ENCODE measurements at regions not wholly inside any gene's neighbourhood (a gene's known extent, or its start where the extent isn't known, plus 50 kb on each side); places are given as distances from the start of the nearest gene placed in this dataset.

- TF ChIP-seq, protein P1, sequence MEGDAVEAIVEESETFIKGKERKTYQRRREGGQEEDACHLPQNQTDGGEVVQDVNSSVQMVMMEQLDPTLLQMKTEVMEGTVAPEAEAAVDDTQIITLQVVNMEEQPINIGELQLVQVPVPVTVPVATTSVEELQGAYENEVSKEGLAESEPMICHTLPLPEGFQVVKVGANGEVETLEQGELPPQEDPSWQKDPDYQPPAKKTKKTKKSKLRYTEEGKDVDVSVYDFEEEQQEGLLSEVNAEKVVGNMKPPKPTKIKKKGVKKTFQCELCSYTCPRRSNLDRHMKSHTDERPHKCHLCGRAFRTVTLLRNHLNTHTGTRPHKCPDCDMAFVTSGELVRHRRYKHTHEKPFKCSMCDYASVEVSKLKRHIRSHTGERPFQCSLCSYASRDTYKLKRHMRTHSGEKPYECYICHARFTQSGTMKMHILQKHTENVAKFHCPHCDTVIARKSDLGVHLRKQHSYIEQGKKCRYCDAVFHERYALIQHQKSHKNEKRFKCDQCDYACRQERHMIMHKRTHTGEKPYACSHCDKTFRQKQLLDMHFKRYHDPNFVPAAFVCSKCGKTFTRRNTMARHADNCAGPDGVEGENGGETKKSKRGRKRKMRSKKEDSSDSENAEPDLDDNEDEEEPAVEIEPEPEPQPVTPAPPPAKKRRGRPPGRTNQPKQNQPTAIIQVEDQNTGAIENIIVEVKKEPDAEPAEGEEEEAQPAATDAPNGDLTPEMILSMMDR (IDR thresholded peaks at IDR 0.05), result no peak
- TF ChIP-seq POLR2A (IDR thresholded peaks at IDR 0.05), result no peak
These were observed 208.2 kb upstream of the MAP3K7 start for GRCh38 chr6:90795078-90795477.
